H1 (cell line): ENCODE measurements at regions not wholly inside any gene's neighbourhood (a gene's known extent, or its start where the extent isn't known, plus 50 kb on each side); places are given as distances from the start of the nearest gene placed in this dataset.

ENCODE experiments used
- CTCF ChIA-PET: fragments of 300-600 bp; sonication (Branson Sonifier 250); formaldehyde crosslinking; loops from one replicate; lab custom pipeline; 2021; ENCODE audit not compliant: partially characterized antibody; lab: Charles Lee
- POLR2A ChIA-PET: fragments of 300-600 bp; sonication (Branson Sonifier 250); formaldehyde crosslinking; loops from one replicate; lab custom pipeline; 2021; ENCODE audit warnings: inconsistent platforms; ENCODE audit not compliant: partially characterized antibody; lab: Charles Lee
- DNase-seq, 2 experiments: peaks; one replicate each; pipeline versions ENCODE4 v3.0.0 to v3.0.0-alpha.2; 2010 to 2022; ENCODE audit warnings: low spot score in 2 of 2, low read depth in 1 of 2, mixed read lengths in 1 of 2
- FAIRE-seq: peaks from 2 replicates; lab custom pipeline; 2011; peaks lifted over from hg19 to GRCh38; lab: Jason Lieb, UNC
- H2AFZ ChIP-seq: 2 replicates; pipeline ENCODE4 v1.8.1; 2012; ENCODE audit warnings: low read length, inconsistent platforms
- H2AK5ac ChIP-seq: 2 replicates; pipeline ENCODE4 v1.6.1; 2013; ENCODE audit warnings: low read depth, low read length
- H2BK120ac ChIP-seq: replicated peaks from 2 replicates; pipeline ENCODE3; 2013; ENCODE audit warnings: low read depth, low read length, inconsistent platforms
- H2BK12ac ChIP-seq: 2 replicates; pipeline ENCODE4 v1.6.1; 2013; ENCODE audit warnings: low read depth, low read length
- H2BK15ac ChIP-seq: 2 replicates; pipeline ENCODE4 v1.6.1; 2013; ENCODE audit warnings: low read length
- H2BK20ac ChIP-seq: 2 replicates; pipeline ENCODE4 v1.6.1; 2013; ENCODE audit warnings: low read length
- H2BK5ac ChIP-seq: 2 replicates; pipeline ENCODE4 v1.6.1; 2013; ENCODE audit warnings: low read depth, low read length
- H3K14ac ChIP-seq: 2 replicates; pipeline ENCODE4 v1.6.1; 2013; ENCODE audit warnings: inconsistent platforms; ENCODE audit not compliant: insufficient read length
- H3K18ac ChIP-seq: 2 replicates; pipeline ENCODE4 v1.6.1; 2013; ENCODE audit warnings: low read length; ENCODE audit errors: extremely low read depth
- H3K23ac ChIP-seq: 2 replicates; pipeline ENCODE4 v1.6.1; 2013; ENCODE audit warnings: inconsistent platforms; ENCODE audit not compliant: insufficient read length
- H3K23me2 ChIP-seq: 2 replicates; pipeline ENCODE4 v1.6.1; 2013; ENCODE audit warnings: low read depth, low read length
- H3K27ac ChIP-seq: 2 replicates; pipeline ENCODE4 v1.6.1; 2011; ENCODE audit warnings: low read depth, low read length, inconsistent platforms
- H3K27me3 ChIP-seq, 4 experiments: replicated peaks in 1 of 4; 1 replicate in 1 of 4; 2 replicates in 3 of 4; pipeline versions ENCODE4 v1.6.1 to v1.8.1; 2011 to 2013; ENCODE audit warnings: low read length in 3 of 4, mild to moderate bottlenecking in 3 of 4, inconsistent platforms in 2 of 4, mixed read lengths in 2 of 4, moderate library complexity in 1 of 4; ENCODE audit not compliant: control insufficient read depth in 3 of 4, insufficient read depth in 3 of 4; ENCODE audit errors: extremely low read depth in 1 of 4
- H3K36me3 ChIP-seq, 4 experiments: 2 replicates each; pipeline versions ENCODE4 v1.6.1 to v1.8.1; 2011 to 2013; ENCODE audit warnings: mild to moderate bottlenecking in 4 of 4, low read length in 3 of 4, moderate library complexity in 2 of 4, control low read depth in 1 of 4, inconsistent platforms in 1 of 4; ENCODE audit not compliant: insufficient read depth in 4 of 4, control insufficient read depth in 2 of 4
- H3K4ac ChIP-seq: replicated peaks from 2 replicates; pipeline ENCODE3; 2013; ENCODE audit warnings: low read length, low read depth, mixed read lengths, inconsistent platforms; ENCODE audit not compliant: insufficient read length
- H3K4me1 ChIP-seq, 4 experiments: replicated peaks in 1 of 4; 1 replicate in 1 of 4; 2 replicates in 3 of 4; pipeline versions ENCODE4 v1.6.1 to v1.8.1; 2011 to 2013; ENCODE audit warnings: low read length in 3 of 4, inconsistent platforms in 2 of 4, mixed read lengths in 1 of 4; ENCODE audit not compliant: insufficient read depth in 4 of 4, control insufficient read depth in 3 of 4
- H3K4me2 ChIP-seq, 2 experiments: 2 replicates each; pipeline versions ENCODE4 v1.6.1 to v1.8.1; 2011 to 2013; ENCODE audit warnings: low read depth in 2 of 2, low read length in 2 of 2, control low read depth in 1 of 2, inconsistent platforms in 1 of 2, mild to moderate bottlenecking in 1 of 2; ENCODE audit not compliant: insufficient read depth in 1 of 2
- H3K4me3 ChIP-seq, 4 experiments: fragments of 200-600, 300-600 bp in 1 of 4; sonication (generic), shearing (Covaris generic), sonication (Bioruptor Twin) in 1 of 4; 2 replicates each; pipeline versions ENCODE4 v1.5.1 to v1.8.1; 2011 to 2016; ENCODE audit warnings: low read length in 4 of 4, low read depth in 3 of 4, control low read depth in 2 of 4, inconsistent platforms in 2 of 4, mild to moderate bottlenecking in 2 of 4, mixed read lengths in 1 of 4, moderate library complexity in 1 of 4; ENCODE audit not compliant: insufficient read depth in 2 of 4; ENCODE audit errors: extremely low read depth in 1 of 4
- H3K56ac ChIP-seq: replicated peaks from 2 replicates; pipeline ENCODE3; 2013; ENCODE audit warnings: low read depth, mild to moderate bottlenecking, mixed read lengths, low read length, inconsistent platforms; ENCODE audit not compliant: insufficient read length
- H3K79me1 ChIP-seq: 2 replicates; pipeline ENCODE4 v1.6.1; 2013; ENCODE audit warnings: low read depth, low read length, control low read depth
- H3K79me2 ChIP-seq, 2 experiments: 2 replicates each; pipeline versions ENCODE4 v1.6.1 to v1.8.1; 2012 to 2013; ENCODE audit warnings: low read length in 2 of 2, mild to moderate bottlenecking in 2 of 2, inconsistent platforms in 1 of 2; ENCODE audit not compliant: insufficient read depth in 2 of 2, control insufficient read depth in 1 of 2
- H3K9ac ChIP-seq, 4 experiments: replicated peaks in 1 of 4; 1 replicate in 1 of 4; 2 replicates in 3 of 4; pipeline versions ENCODE4 v1.6.1 to v1.8.1; 2011 to 2013; ENCODE audit warnings: low read depth in 3 of 4, low read length in 3 of 4, control low read depth in 2 of 4, mild to moderate bottlenecking in 2 of 4, moderate library complexity in 2 of 4, inconsistent platforms in 1 of 4; ENCODE audit errors: extremely low read depth in 1 of 4
- H3K9me3 ChIP-seq, 2 experiments: 2 replicates each; pipeline versions ENCODE4 v1.6.1 to v1.8.1; 2012 to 2013; ENCODE audit warnings: mild to moderate bottlenecking in 2 of 2, moderate library complexity in 2 of 2, control low read depth in 1 of 2, inconsistent platforms in 1 of 2, low read depth in 1 of 2, low read length in 1 of 2, mixed read lengths in 1 of 2; ENCODE audit not compliant: insufficient read depth in 2 of 2
- H4K20me1 ChIP-seq, 2 experiments: replicated peaks in 1 of 2; 2 replicates each; pipeline versions ENCODE3 to v1.8.1; 2011 to 2013; ENCODE audit warnings: inconsistent platforms in 2 of 2, low read length in 2 of 2, mild to moderate bottlenecking in 1 of 2; ENCODE audit not compliant: insufficient read depth in 2 of 2, control insufficient read depth in 1 of 2
- H4K5ac ChIP-seq: 2 replicates; pipeline ENCODE4 v1.6.1; 2013; ENCODE audit warnings: low read length, low read depth, mixed read lengths, inconsistent platforms; ENCODE audit not compliant: insufficient read length
- H4K8ac ChIP-seq: 2 replicates; pipeline ENCODE4 v1.8.0; 2013; ENCODE audit warnings: mild to moderate bottlenecking, moderate library complexity, low read length, inconsistent platforms; ENCODE audit not compliant: insufficient read depth; ENCODE audit errors: extremely low read depth
- H4K91ac ChIP-seq: replicated peaks from 2 replicates; pipeline ENCODE3; 2013; ENCODE audit warnings: low read length, mixed read lengths, inconsistent platforms; ENCODE audit not compliant: insufficient read length
- HDAC2 ChIP-seq, 2 experiments: fragments of 300-600 bp in 1 of 2; sonication (generic) in 1 of 2; IDR thresholded peaks; 2 replicates each; pipeline ENCODE4 v1.6.1; 2011 to 2012; ENCODE audit warnings: low read depth in 2 of 2, low read length in 2 of 2, mild to moderate bottlenecking in 2 of 2, moderate library complexity in 2 of 2, borderline replicate concordance in 1 of 2, inconsistent platforms in 1 of 2
- ZNF274 ChIP-seq: IDR thresholded peaks from 2 replicates; pipeline ENCODE4 v1.7.0; 2012; ENCODE audit warnings: low read length, borderline replicate concordance; ENCODE audit errors: extremely low read depth
- WGBS, 2 experiments: shearing (Covaris generic) in 1 of 2; methylation state at CpG; one replicate each; pipeline versions ENCODE4 v1.1.6 to v1.1.7; 2013 to 2015; ENCODE audit warnings: low lambda C conversion rate in 2 of 2, mixed read lengths in 2 of 2, inconsistent platforms in 1 of 2, low coverage in 1 of 2, missing lambda C conversion rate in 1 of 2; ENCODE audit not compliant: insufficient replicate concordance in 2 of 2, insufficient coverage in 1 of 2, insufficient read length in 1 of 2; ENCODE audit errors: extremely low coverage in 1 of 2, missing lambda C conversion rate in 1 of 2; 5-methylcytosine and 5-hydroxymethylcytosine counted together

DNA sequence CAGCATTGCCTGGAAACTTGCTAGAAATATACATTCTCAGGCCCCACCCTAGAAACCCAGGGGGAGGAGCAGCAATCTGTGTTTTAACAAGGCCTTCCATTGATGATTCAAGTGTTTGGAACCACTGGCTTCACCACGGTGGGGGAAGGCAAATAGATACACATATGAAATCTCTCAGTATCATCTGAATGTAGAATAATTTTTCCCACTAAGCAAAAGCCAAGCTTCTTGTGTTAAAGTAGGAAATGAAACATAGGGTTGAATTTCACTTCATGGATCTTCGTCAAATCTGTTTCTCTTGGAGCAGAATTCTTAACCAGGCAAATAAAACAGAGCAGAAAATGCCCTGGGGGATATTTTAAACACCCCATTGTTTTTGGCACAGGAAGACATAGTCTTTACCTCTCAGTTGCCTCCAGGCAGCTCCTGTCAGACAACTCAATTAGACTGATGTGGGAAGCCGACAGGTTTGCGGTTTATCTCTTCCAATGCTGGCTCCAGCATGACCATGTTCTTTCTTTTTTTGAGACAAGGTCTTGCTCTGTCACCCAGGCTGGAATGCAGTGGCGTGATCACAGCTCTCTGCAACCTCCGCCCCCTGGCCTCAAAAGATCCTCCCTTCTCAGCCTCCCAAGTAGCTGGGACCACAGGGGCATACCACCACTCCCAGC lies 213.0 kb downstream of the FOXO1 start:
- no peak overlapping the region for H2BK15ac ChIP-seq
- no peaks in the 10 kb centered on the region; a peak in 1 of 8 replicates for H3K36me3 ChIP-seq
- H3K18ac ChIP-seq: no peak overlapping the region
- H3K79me1 ChIP-seq: no peaks in the 10 kb centered on the region; the same call in 1 of the 2 replicates
- 85% methylated on average over 6 of the region's 6 CpGs; no CpG with 5 or more reads in 1 of the 2 experiments for WGBS, 2 experiments
- H2BK20ac ChIP-seq: no peak overlapping the region
- no peak overlapping the region for H4K5ac ChIP-seq
- H3K23me2 ChIP-seq: no peaks in the 10 kb centered on the region
- H2BK120ac ChIP-seq: no peak overlapping the region
- no peaks in the 10 kb centered on the region for H3K79me2 ChIP-seq
- H3K4me1 ChIP-seq: 0 out of 7 replicates have a peak, but pooled peaks cover 0 to 2% (median 0%) of the 10 kb centered on the region in 4 experiments
- H4K91ac ChIP-seq: no peak overlapping the region
- no peaks in the 10 kb centered on the region; a peak in 1 of 7 replicates for H3K27me3 ChIP-seq
- FAIRE-seq: no peak
- no peak overlapping the region for H3K4ac ChIP-seq
- TF ChIP-seq HDAC2 (IDR thresholded peaks at IDR 0.05; ENCODE audit: borderline replicate concordance in 1 of 2, low read depth in 2 of 2, low read length in 2 of 2): no peak
- no peak for TF ChIP-seq ZNF274
- TF ChIP-seq, all 59 proteins: peak for 0
- Histone ChIP-seq H2BK12ac (no peak overlapping the region), H3K9ac (no peak overlapping the region), H3K4me2 (no peak overlapping the region), H2AFZ (no peak overlapping the region), H2BK5ac (no peak overlapping the region), H3K27ac (no peak overlapping the region), H2AK5ac (no peak overlapping the region), H3K4me3 (no peak overlapping the region), H3K9me3 (peaks cover 6 to 9% of the 10 kb centered on the region in 2 experiments; a peak in 3 of 4 replicates), H3K23ac (no peak overlapping the region), H3K56ac (no peak overlapping the region), H3K14ac (no peak overlapping the region), H4K20me1 (no peaks in the 10 kb centered on the region), H4K8ac (no peak overlapping the region)
- CTCF ChIA-PET: interaction anchor here (0.6 to 1.0 kb wide), 2 partner anchors 138 to 409 kb away, joined by 3 read pairs; no protein-coding TSS in a partner anchor
- no peak for DNase-seq
- POLR2A ChIA-PET: no interaction called here
